HK-2 (cell line): ENCODE measurements at regions not wholly inside any gene's neighbourhood (a gene's known extent, or its start where the extent isn't known, plus 50 kb on each side); places are given as distances from the start of the nearest gene placed in this dataset.
"Not testable (repeated sequence)": the region's sequence is repeated elsewhere in the genome, so short reads cannot be mapped to it uniquely, and the experiment has no call there.

Experiments
- DNase-seq: peaks from one replicate; pipeline ENCODE4 v3.0.0-alpha.2; 2018; ENCODE audit not compliant: unreplicated experiment

DNA sequence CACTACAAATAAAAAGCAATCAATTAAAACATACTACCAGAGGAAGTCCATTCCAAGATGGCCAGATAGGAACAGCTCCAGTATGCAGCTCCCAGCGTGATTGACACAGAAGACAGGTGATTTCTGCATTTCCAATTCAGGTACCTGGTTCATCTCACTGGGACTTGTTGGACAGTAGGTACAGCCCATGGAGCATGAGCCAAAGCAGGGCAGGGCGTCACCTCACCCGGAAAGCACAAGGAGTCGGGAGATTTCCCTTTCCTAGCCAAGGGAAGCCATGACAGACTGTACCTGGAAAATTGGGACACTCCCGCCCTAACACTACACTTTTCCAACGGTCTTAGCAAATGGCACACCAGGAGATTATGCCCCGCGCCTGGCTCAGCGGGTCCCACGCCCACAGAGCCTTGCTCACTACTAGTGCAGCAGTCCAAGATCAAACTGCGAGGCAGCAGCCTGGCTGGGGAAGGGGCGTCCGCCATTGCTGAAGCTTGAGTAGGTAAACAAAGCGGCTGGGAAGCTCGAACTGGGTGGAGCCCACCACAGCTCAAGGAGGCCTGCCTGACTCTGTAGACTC is 106.0 kb downstream of the BUD13 start:
- not testable (repeated sequence) for DNase-seq

DNA sequence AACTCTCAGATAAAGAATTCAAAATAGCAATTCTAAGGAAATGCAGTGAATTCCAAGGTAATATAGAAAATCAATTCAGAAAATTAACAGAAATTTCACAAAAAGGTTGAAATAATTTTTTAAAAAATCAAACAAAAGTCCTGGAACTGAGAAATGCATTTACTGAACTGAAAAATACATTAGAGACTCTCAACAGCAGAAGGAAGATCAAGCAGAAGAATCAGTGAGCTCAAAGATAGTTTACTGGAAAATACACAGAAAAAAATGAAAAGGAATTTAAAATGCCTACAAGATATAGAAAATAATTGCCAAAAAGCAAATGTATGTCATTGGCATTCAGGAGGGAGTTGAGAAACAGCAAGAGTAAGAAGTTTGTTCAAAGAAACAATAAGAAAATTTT is 107.3 kb downstream of the BUD13 start:
- DNase-seq: no peak

DNA sequence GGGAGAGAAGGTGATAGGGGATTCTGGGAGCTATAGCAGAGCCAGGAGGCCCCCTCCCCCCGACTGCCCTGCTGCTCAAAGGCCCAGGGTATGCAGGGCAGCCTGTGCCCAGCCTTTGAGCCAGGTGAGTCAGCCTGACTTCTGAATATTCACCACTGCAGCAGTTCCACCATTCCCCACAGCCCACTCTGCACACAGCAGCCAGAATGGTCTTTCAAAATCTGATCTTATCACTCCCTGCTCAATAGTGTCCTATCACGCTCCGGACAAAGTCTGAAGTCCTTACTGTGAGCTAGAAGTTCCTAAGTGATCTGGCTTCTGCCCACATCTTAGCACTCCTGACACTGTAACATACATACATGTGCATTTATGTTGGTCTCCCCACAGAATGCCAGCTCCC is 111.7 kb downstream of the BUD13 start:
- DNase-seq: no peak

GRCh38 chr11:116660011-116660410 is 112.8 kb downstream of the BUD13 start:
- DNase-seq: no peak

- DNase-seq: no peak
Measured at GRCh38 chr11:116658876-116659535, 113.8 kb downstream of the BUD13 start.

DNA sequence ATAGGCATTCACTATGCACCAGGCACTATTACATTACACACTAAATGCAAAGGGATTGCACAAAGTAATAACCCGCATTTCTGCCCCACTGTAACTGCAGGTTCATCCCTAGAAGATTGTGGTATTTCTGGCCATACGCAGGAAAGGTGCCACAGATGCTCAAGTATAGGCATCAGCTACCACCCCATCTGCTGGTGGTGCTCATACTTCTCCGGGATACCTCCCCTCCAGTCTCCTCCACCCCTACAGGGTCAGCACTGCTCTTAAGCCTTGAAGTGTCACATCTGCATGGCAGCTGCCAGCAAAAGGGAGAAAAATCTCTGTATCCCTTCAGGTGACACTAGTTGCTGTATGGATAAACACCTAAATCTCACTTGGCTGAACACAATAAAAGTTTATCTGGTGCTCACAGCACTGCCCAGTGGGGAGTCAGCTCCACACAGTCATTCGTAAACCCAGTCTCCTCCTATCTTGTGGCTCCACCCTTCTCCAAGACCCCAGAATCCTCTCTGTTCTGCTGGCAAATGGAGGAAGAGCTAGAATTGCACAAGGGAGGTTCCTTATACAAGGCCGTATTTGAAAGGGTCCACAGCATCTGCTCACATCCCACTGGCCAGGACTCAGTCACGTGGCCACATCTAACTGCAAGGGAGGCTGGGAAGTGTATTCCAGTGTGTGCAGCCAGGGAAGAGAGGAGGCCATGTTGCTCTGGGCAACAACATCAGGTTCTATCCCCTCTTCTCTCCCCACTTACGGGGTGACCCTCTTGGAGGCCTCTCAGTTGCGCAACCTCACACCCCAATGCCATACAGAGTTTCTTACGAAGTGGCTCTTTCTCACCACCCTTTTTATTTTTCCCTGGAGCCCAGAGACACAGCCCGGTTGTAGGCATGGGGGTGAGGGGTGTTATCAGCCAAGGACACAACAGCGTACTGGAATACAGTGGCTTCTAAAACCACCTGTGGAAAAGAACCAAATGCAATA is 114.7 kb downstream of the BUD13 start:
- DNase-seq: no peak

DNA sequence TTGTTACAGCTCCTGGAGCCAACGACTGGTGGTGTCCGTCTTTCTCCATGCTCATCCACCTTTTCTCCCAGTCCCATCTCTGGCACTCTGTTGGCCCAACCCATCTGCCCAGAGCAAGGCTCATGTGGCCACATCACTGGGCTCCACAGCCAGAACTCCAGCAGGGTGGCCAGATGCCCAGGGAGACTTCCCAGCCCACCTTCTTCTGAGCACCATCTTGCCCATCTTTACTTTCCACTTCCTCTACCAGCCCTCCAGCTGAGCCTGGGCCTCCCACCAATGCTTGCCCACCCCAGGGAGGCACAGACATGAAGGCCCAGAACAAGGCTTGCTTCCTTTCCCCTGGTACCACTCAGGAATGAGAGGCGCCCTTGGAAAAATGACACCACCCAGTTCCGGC is 116.8 kb downstream of the BUD13 start:
- no peak for DNase-seq

GRCh38 chr11:116654526-116654925 is 118.3 kb downstream of the BUD13 start:
- DNase-seq: no peak

- no peak for DNase-seq
Measured at GRCh38 chr11:116653206-116653605, 119.6 kb downstream of the BUD13 start.

GRCh38 chr11:116651737-116652237 is 121.0 kb downstream of the BUD13 start:
- DNase-seq: no peak

GRCh38 chr11:116651098-116651736 is 121.6 kb downstream of the BUD13 start:
- no peak for DNase-seq

DNA sequence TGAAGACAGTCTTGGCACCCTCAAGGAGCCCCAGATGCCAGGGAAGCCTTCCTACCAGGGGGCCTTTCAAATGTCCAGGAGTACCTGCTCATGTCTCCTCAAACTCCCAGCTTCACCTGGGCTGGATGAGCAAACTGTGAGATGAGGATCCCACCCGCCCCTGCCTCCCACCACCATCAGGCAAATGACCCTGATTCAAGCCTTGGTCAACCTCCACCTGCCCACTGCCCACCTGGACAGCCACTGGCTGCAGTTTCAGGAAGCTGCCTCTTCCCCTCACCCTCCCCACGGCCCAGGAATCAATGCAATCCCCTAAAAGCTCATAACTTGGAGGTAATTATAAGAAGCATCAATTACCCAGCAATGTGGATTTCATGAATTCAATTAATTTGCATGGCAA is 122.7 kb downstream of the BUD13 start:
- no peak for DNase-seq

DNA sequence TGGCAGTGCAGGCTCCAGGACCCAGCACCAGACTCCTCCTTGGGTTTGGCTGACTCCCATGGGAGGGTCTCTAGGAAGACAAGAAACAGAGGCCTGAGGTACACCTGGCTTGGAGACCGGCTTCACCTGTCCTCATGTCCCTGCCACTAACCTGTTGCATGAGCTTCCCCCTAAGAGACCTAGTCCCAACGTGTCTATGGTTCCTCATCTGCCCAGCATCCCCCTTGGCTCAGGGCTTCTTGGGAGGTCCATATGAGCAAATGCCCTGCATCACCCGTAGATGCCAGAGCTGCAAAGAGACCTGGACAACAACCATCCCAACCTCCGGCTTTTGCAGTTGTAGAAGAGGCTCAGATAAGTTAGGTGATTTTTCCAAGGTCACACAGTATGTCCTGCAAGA is 123.5 kb downstream of the BUD13 start:
- no peak for DNase-seq

DNA sequence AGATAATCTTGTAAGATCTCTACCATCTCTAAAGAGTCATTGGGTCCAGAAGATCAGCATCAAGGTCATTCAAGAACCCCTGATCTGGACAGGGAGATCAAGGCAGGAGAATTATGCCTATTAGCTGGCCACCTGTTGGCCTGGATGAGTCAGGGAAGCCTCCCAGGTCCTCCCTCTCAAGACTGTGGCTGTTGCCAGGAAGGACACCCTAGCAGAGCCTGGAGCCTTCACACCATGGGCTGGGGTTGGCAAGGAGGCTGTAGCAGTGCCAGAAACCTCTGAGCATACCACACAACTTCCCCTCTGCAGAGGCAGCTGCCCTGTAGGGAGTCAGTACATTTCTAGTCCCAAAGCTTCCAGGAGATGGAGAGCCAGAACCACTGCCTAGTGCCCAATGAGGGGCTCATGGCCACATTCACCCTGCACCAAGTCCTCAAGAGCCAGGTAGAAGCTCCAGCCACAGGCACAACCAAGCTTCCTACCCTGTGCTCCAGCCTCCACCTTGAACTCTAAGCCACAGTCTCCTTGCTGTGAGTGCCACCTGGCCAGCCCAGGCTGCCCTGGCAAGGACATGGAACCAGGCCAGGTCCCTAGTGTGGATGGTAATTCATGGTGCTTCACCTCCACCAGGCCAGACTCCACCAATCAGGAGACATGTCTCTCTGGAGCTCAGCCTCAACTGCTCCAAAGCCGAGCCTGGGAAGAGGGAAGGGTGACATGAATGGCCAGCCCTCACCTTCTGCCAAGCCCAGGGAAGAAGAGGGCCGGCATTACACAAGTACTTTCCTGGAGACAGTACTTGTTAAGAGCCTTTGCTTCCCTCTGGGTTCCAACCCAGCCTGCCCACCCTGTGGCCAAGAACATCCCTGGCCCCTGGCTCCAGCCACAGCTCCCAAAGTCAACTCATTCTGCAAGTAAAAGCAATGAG is 124.3 kb downstream of the BUD13 start:
- DNase-seq: no peak

DNA sequence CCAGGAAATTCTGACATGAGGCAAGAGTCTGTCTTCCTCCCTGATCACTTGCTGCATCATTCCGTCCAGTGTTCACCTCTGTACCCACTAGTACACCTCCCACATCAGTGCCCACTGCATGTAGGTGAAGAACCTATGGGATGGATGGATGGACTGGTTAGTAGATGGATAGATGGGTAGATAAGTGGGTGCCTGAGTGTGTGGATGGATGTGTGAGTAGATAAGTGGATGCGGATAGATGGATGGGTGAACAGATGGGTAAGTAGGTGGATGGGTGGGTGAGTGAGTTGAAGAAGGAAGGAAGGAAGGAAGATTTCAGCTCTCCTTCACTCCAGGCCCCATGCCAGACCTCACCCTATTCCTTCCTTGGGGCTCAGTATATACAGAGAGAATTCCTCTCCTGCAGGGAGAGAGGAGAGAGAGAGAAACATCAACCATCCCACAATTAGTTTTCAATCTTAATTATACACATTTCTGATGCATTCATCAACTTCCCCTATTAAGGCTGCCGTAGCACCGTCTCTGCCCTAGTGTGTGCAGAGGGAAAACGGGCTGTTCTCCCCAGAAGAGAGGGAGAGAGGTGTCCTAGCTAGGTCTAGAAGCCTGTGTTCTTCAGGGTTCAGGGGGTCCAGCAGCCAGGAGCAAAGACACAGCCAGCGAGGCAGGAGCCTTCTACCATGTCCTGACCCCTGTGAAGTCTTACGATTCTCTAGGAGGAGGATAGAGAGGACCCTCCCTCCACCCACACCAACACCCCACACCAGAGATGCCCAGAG is 125.3 kb downstream of the BUD13 start:
- DNase-seq: no peak

DNA sequence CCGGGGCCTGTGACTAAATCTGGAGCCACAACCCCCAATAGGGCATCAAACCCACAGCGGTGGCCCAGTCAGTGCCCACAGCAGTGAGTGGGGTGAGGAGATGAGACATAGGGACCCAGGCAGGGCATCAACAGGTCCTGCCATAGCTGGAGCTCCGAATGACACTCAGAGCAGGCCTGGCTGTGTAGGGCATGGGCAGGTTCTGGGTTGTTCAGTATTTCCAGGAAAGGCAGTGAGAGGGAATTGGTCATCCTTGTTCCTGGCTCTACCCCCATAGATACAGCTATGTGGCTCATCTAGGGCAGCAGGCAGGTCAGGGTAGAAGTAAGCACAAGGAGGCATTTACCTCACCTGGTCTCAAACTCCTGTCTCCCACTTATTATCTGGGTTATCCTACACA is 126.6 kb downstream of the BUD13 start:
- no peak for DNase-seq

DNA sequence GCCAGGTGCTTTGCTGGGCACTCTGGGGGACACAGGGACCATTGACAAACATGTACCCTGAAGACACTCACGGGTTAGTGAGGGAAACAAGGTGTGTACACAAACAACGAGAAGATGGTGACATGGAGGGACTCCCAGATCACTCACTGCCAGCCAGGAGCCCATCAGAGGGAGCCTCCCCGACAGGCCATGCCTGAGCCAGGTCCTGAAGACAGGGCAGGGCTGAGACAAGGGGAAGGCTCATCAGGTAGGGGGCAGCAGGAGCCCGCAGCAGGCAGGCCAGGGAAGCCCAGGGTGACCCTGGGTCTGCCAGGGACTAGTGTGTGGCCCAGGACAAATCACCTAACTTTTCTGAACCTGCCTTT is 127.9 kb downstream of the BUD13 start:
- no peak for DNase-seq

- no peak for DNase-seq
Measured at GRCh38 chr11:116644201-116644940, 128.4 kb downstream of the BUD13 start.

DNA sequence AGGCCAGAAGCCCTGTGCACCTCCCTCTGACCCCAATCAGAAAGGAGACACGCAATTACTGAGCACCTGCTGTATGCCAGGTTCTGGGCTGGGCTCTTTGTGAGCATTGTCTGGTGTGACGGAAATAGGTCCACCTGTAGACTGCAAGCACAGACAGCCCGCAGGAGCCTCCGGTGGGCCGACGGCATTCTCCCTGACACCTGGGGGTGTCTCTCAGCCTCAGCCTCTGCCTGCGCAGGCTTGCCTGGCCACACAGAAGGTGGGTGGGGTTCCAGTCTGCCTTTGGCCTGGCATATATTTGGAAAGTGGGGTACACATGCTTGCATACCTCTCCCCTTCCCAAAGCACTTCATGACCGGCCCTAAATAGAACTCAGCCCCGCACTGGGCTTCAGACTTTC is 129.3 kb downstream of the BUD13 start:
- DNase-seq: no peak

GRCh38 chr11:116642902-116643301 is 129.9 kb downstream of the BUD13 start:
- DNase-seq: no peak
